Activated naive CD4-positive, alpha-beta T cell treated with anti-CD3 and anti-CD28 coated beads, Interleukin-2, amount 10 ng/mL, durations not matched to agents 7 days and 5 days (primary cell): ENCODE measurements at regions not wholly inside any gene's neighbourhood (a gene's known extent, or its start where the extent isn't known, plus 50 kb on each side); places are given as distances from the start of the nearest gene placed in this dataset.
"Not testable (repeated sequence)": the region's sequence is repeated elsewhere in the genome, so short reads cannot be mapped to it uniquely, and the experiment has no call there.

Experiments used
- CTCF ChIA-PET: fragments of 350-600 bp; sonication (Branson Sonifier 250); formaldehyde crosslinking; loops from one replicate; lab custom pipeline; 2021; ENCODE audit warnings: antibody characterized with exemption; lab: Charles Lee
- DNase-seq: peaks from one replicate; pipeline ENCODE4 v3.0.0-alpha.2; 2020
- H3K27ac Mint-ChIP-seq: one replicate; pipeline ENCODE4 v1.8.0; 2021; ENCODE audit warnings: mild to moderate bottlenecking, moderate library complexity, mixed read lengths
- H3K27me3 Mint-ChIP-seq: one replicate; pipeline ENCODE4 v1.8.0; 2021; ENCODE audit warnings: mild to moderate bottlenecking, mixed read lengths
- H3K36me3 Mint-ChIP-seq: one replicate; pipeline ENCODE4 v1.8.0; 2021; ENCODE audit warnings: mixed read lengths
- H3K4me1 Mint-ChIP-seq: one replicate; pipeline ENCODE4 v1.8.0; 2021; ENCODE audit warnings: mixed read lengths
- H3K4me3 Mint-ChIP-seq: one replicate; pipeline ENCODE4 v1.8.0; 2021; ENCODE audit warnings: mild to moderate bottlenecking, moderate library complexity, mixed read lengths
- H3K9me3 Mint-ChIP-seq: one replicate; pipeline ENCODE4 v1.8.0; 2021; ENCODE audit warnings: mixed read lengths

DNA sequence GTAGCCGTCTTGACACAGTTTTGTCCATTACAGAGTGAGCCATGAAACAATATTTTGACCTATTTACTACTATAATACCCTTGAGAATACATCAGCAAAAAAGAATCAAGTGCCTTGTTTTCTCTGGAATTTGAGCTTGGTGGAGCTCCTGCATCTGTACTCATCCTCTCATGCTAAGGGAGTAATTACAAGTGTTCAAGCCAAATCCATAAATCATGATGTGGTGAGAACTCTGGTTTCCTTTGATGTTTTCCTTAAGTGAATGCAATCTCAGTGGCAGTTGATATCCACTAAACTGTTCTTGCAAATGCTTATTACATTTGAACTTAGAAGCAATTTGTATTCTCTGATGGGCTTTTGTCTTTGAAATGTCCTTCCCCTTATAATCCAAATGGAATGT, 824.6 kb upstream of the TMPRSS15 start:
- no peaks in the 10 kb centered on the region for H3K4me1 Mint-ChIP-seq
- H3K27ac Mint-ChIP-seq: no peak overlapping the region
- H3K9me3 Mint-ChIP-seq: peaks cover 10% of the 10 kb centered on the region
- DNase-seq: no peak
- no peak overlapping the region for H3K4me3 Mint-ChIP-seq
- no peaks in the 10 kb centered on the region for H3K36me3 Mint-ChIP-seq
- H3K27me3 Mint-ChIP-seq: no peaks in the 10 kb centered on the region
- CTCF ChIA-PET: no interaction called here

GRCh38 chr21:19233841-19234240, 830.3 kb upstream of the TMPRSS15 start:
- H3K27ac Mint-ChIP-seq, H3K27me3 Mint-ChIP-seq, H3K4me1 Mint-ChIP-seq, H3K36me3 Mint-ChIP-seq, CTCF ChIA-PET, H3K4me3 Mint-ChIP-seq, DNase-seq: not testable (repeated sequence)
- peaks cover 19% of the 10 kb centered on the region for H3K9me3 Mint-ChIP-seq

DNA sequence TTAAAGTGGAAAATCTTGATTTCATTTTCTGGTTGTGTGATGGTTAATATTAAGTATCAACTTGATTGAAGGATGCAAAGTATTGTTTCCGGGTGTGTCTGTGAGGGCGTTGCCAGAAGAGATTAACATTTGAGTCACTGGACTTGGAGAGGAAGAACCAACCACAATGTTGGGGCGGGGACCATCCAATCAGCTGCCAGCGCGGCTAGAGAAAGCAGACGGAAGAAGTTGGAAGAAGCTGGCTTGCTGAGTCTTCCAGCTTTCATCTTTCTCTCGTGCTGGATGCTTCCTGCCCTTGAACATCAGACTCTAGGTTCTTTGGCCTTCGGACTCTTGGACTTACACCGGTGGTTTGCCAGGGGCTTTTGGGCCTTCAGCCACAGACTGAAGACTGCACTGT, 832.6 kb upstream of the TMPRSS15 start:
- no peak overlapping the region for H3K27ac Mint-ChIP-seq
- peaks cover 19% of the 10 kb centered on the region for H3K9me3 Mint-ChIP-seq
- H3K4me3 Mint-ChIP-seq: no peak overlapping the region
- H3K27me3 Mint-ChIP-seq: no peaks in the 10 kb centered on the region
- H3K4me1 Mint-ChIP-seq: no peaks in the 10 kb centered on the region
- no peak for DNase-seq
- no peaks in the 10 kb centered on the region for H3K36me3 Mint-ChIP-seq
- CTCF ChIA-PET: no interaction called here

DNA sequence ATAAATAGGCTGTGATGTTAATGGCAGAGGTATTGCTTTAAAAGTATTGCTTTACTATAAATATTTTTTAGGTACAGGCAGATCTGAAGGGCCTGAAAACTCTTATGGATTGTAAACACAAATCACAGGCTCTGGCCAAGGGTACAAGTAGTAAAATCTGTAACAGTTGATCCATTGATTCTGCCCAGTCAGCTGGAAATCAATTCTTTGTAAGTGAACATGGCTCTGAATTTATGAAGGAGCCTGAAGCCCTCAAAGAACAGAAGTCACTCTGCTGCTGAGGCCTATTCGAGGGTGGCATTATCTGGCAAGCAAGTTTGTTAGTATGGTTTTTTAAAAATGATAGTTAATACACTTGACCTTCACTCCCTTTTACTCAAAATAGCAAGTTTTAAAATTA, 834.0 kb upstream of the TMPRSS15 start:
- peaks cover 18% of the 10 kb centered on the region for H3K9me3 Mint-ChIP-seq
- no peaks in the 10 kb centered on the region for H3K36me3 Mint-ChIP-seq
- CTCF ChIA-PET: no interaction called here
- no peak overlapping the region for H3K4me3 Mint-ChIP-seq
- H3K27ac Mint-ChIP-seq: no peak overlapping the region
- H3K4me1 Mint-ChIP-seq: no peaks in the 10 kb centered on the region
- H3K27me3 Mint-ChIP-seq: no peaks in the 10 kb centered on the region
- no peak for DNase-seq

DNA sequence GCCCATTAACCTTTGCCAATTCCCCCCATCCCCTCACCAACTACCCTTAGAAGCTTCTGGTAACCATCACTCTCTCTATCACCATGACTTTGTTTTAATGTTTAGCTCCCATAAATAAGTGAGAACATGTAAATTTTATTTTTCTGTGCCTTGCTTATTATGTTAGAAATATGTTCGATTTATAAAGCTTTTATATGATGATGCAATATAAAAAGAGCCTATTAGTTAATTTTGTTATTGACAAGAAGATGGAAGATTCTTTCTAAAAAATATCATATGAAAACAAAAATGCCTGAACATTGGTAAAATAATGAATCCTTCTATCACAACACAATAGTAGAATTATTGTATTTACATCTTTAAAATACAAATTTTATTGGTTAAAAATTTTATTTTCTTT, 836.1 kb upstream of the TMPRSS15 start:
- H3K27me3 Mint-ChIP-seq: no peaks in the 10 kb centered on the region
- H3K27ac Mint-ChIP-seq: no peak overlapping the region
- H3K9me3 Mint-ChIP-seq: peaks cover 10% of the 10 kb centered on the region
- no peaks in the 10 kb centered on the region for H3K36me3 Mint-ChIP-seq
- CTCF ChIA-PET: no interaction called here
- DNase-seq: no peak
- H3K4me3 Mint-ChIP-seq: no peak overlapping the region
- H3K4me1 Mint-ChIP-seq: no peaks in the 10 kb centered on the region

- H3K36me3 Mint-ChIP-seq: no peaks in the 10 kb centered on the region
Observed at GRCh38 chr21:19244502-19245187, 841.1 kb upstream of the TMPRSS15 start.

DNA sequence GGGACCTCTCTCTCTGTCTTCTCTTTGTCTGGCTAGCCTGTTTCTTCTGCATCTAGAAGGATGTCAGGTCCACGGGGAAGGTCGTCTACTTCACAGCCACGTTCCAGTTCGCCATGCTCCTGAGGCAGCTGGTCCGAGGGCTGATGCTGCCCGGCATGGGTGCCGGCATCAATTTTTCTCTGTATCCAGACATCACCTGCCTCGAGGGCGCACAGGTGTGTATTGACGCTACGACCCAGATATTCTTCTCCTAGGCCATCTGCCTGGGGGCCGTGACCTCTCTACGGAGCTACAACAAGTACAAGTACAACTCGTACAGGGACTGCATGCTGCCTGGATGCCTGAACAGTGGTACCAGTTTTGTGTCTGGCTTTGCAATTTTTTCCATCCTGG, 841.6 kb upstream of the TMPRSS15 start:
- peaks cover 30% of the 10 kb centered on the region for H3K9me3 Mint-ChIP-seq
- no peak overlapping the region for H3K27ac Mint-ChIP-seq
- DNase-seq: no peak
- H3K4me3 Mint-ChIP-seq: no peak overlapping the region
- H3K36me3 Mint-ChIP-seq: no peaks in the 10 kb centered on the region
- CTCF ChIA-PET: no interaction called here
- H3K4me1 Mint-ChIP-seq: no peaks in the 10 kb centered on the region
- H3K27me3 Mint-ChIP-seq: no peaks in the 10 kb centered on the region

More at GRCh38 chr21:19244502-19245187, 841.1 kb upstream of the TMPRSS15 start:
- CTCF ChIA-PET: no interaction called here
- H3K27me3 Mint-ChIP-seq: no peaks in the 10 kb centered on the region
- DNase-seq: no peak
- H3K27ac Mint-ChIP-seq: no peak overlapping the region
- H3K9me3 Mint-ChIP-seq: peaks cover 25% of the 10 kb centered on the region
- no peak overlapping the region for H3K4me3 Mint-ChIP-seq
- H3K4me1 Mint-ChIP-seq: no peaks in the 10 kb centered on the region

DNA sequence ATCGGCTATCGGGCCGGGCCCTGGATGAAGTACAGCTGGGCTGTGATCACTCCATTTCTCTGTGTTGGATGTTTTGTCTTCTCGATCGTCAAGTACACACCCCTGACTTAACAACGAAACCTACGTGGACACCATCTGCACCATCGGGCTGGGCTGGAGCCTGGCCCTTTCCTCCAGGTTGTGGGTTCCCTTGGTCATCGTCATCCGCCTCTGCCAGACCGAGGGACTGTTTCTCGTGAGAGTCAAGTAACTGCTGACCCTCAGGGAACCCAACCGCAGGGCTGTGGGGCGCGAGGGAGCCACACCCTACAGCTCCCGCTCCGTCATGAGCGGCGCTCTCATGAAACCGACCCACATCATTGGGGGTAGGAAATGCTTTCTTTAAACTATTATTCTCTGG, 842.4 kb upstream of the TMPRSS15 start:
- no peak for DNase-seq

GRCh38 chr21:19256934-19257660, 853.5 kb upstream of the TMPRSS15 start:
- Mint-ChIP-seq H3K4me1 (no peaks in the 10 kb centered on the region), H3K9me3 (peaks cover 9% of the 10 kb centered on the region), H3K27ac (no peak overlapping the region), H3K4me3 (no peak overlapping the region), H3K36me3 (no peaks in the 10 kb centered on the region), H3K27me3 (no peaks in the 10 kb centered on the region)
- CTCF ChIA-PET: no interaction called here
- no peak for DNase-seq

More for the DNA sequence above, 842.4 kb upstream of the TMPRSS15 start:
- CTCF ChIA-PET: no interaction called here
- no peaks in the 10 kb centered on the region for H3K36me3 Mint-ChIP-seq
- no peak overlapping the region for H3K4me3 Mint-ChIP-seq
- no peak overlapping the region for H3K27ac Mint-ChIP-seq
- no peaks in the 10 kb centered on the region for H3K27me3 Mint-ChIP-seq
- H3K9me3 Mint-ChIP-seq: peaks cover 34% of the 10 kb centered on the region
- no peaks in the 10 kb centered on the region for H3K4me1 Mint-ChIP-seq

- Mint-ChIP-seq H3K4me3 (no peak overlapping the region), H3K36me3 (no peaks in the 10 kb centered on the region), H3K27ac (no peak overlapping the region), H3K27me3 (no peaks in the 10 kb centered on the region), H3K4me1 (no peaks in the 10 kb centered on the region), H3K9me3 (peaks cover 15% of the 10 kb centered on the region)
- CTCF ChIA-PET: no interaction called here
- DNase-seq: no peak
Observed at GRCh38 chr21:19261731-19262376, 858.3 kb upstream of the TMPRSS15 start.

DNA sequence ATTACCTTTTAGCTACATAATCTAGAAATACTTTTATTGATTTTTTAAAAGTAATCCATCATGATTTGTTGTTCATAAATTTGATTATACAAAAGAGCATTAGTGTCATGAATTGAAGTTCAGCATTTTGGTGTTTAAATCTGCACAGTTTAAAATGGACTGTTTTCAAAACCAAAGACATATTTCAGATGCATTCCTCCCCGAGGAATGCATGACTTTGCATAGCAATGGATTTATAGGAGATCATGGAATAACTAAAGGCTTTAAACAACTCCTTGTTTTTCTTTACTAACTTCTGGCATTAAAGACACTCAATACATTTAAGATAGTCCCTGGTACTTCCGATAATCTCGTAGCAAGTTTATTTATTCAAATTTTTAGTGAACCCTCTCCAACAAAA, 863.1 kb upstream of the TMPRSS15 start:
- Mint-ChIP-seq H3K27me3 (no peaks in the 10 kb centered on the region), H3K36me3 (no peaks in the 10 kb centered on the region), H3K9me3 (peaks cover 16% of the 10 kb centered on the region), H3K27ac (no peak overlapping the region), H3K4me1 (no peaks in the 10 kb centered on the region), H3K4me3 (no peak overlapping the region)
- DNase-seq: no peak
- CTCF ChIA-PET: no interaction called here

DNA sequence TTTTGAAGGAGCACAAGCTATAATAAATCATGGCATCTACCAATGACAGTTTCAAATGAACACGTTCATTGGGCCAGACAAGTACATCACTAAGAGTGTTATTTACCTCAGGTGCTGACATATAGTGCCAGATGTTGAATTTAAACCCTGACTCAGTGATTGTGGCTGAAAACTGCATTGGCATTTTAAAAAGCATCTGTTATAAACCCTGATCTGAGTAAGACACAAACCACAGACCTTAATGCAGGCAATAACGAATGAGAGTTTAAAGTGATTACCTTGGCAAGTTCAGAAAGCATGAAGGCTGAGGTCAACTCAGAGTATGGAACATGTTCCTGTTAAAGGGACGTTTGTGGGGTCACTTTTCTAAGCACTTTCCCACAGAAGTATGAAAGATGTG, 865.1 kb upstream of the TMPRSS15 start:
- CTCF ChIA-PET: no interaction called here
- Mint-ChIP-seq H3K9me3 (peaks cover 24% of the 10 kb centered on the region), H3K36me3 (no peaks in the 10 kb centered on the region)

DNA sequence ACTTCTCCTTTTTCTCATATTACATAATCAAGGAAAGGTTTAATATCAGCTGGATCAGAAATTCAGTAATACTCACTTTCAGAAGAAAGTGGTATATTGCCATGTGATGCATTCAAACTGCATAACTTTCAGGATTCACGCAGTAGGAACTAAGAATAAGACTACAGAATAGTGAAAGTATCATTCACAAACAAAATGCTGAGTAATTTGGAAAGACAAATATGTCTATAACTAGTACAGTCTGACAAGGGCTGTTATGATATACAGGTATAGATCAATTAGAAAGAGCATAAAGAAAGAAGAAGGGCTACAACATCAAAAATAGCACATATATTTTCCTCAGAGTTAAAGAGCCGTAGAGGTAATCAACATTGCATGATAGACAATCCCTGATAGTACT, 871.5 kb upstream of the TMPRSS15 start:
- no peak overlapping the region for H3K4me3 Mint-ChIP-seq
- H3K27ac Mint-ChIP-seq: no peak overlapping the region
- H3K9me3 Mint-ChIP-seq: peaks cover 23% of the 10 kb centered on the region
- no peak for DNase-seq
- H3K27me3 Mint-ChIP-seq: no peaks in the 10 kb centered on the region
- CTCF ChIA-PET: no interaction called here
- H3K36me3 Mint-ChIP-seq: no peaks in the 10 kb centered on the region
- no peaks in the 10 kb centered on the region for H3K4me1 Mint-ChIP-seq

More for the DNA sequence above, 865.1 kb upstream of the TMPRSS15 start:
- H3K27ac Mint-ChIP-seq: no peak overlapping the region
- H3K27me3 Mint-ChIP-seq: no peaks in the 10 kb centered on the region
- no peak overlapping the region for H3K4me3 Mint-ChIP-seq
- no peak for DNase-seq
- no peaks in the 10 kb centered on the region for H3K4me1 Mint-ChIP-seq

DNA sequence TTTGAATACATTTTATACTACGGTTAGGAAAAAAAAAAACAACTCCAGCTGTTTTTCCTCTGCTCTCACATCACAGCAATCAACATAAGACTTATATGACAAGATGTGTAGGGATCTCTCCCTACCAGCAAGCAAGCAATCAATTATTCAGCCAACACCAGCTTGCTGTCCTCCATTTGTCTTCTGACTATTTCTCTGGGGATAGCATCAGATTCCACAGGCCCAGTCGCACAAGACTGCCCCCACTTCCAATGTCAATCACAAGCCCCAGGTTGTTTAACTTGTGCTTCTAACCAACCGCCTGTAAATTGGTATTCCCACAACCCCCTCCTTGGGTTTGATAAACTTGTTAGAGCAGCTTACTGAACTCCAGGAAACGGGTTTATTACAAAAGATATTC, 873.1 kb upstream of the TMPRSS15 start:
- CTCF ChIA-PET: no interaction called here
- no peaks in the 10 kb centered on the region for H3K36me3 Mint-ChIP-seq

GRCh38 chr21:19286876-19287275, 883.3 kb upstream of the TMPRSS15 start:
- DNase-seq: no peak
- Mint-ChIP-seq H3K36me3 (no peaks in the 10 kb centered on the region), H3K27ac (no peak overlapping the region), H3K27me3 (no peaks in the 10 kb centered on the region), H3K9me3 (peaks cover 21% of the 10 kb centered on the region), H3K4me1 (no peaks in the 10 kb centered on the region), H3K4me3 (no peak overlapping the region)
- CTCF ChIA-PET: no interaction called here

More for the DNA sequence above, 873.1 kb upstream of the TMPRSS15 start:
- Mint-ChIP-seq H3K4me1 (no peaks in the 10 kb centered on the region), H3K27ac (no peak overlapping the region), H3K27me3 (no peaks in the 10 kb centered on the region), H3K4me3 (no peak overlapping the region), H3K9me3 (peaks cover 17% of the 10 kb centered on the region)
- DNase-seq: no peak
